Activated CD8-positive, alpha-beta memory T cell treated with anti-CD3 and anti-CD28 coated beads, Interleukin-2, amount 50 U/mL, for 1 hour (primary cell): ENCODE measurements at regions not wholly inside any gene's neighbourhood (a gene's known extent, or its start where the extent isn't known, plus 50 kb on each side); places are given as distances from the start of the nearest gene placed in this dataset.

Experiments used
- DNase-seq: peaks from one replicate; pipeline ENCODE4 v3.0.0-alpha.2; 2020; ENCODE audit errors: extremely low read depth

DNA sequence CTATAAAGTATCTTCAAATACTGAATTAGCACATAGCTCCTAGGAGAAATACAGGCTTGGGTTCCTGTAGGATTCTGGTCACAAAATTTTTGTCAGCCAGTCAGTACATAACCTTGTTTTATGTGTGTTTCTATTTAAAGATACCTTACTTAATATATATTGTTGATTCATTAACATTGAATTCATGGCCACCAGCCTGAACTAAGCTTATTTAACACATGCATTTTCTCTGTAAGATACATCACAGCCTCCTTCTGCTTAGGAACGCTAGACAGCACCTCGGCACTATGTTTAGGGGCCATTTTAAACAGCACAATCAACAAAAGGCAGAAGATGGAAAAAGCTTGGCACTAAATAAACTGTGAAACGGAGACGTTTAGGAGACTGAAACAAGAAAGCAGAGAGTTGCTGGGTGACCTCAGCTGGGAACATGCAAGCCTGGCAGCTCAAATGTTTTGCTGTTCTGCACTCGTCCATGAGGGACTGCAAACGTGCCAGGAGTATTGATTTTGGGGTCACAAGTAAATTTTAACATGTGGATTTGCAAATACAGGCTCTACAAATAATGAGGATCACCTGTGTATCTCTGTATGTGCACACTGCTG lies 432.2 kb upstream of the TPM1 start:
- DNase-seq, result no peak

- DNase-seq, result no peak
Observed at GRCh38 chr15:62611002-62611401, 431.5 kb upstream of the TPM1 start.

GRCh38 chr15:62612183-62612733 lies 430.3 kb upstream of the TPM1 start:
- DNase-seq, result no peak

- no peak for DNase-seq
Observed at GRCh38 chr15:62612771-62613170, 429.8 kb upstream of the TPM1 start.

DNA sequence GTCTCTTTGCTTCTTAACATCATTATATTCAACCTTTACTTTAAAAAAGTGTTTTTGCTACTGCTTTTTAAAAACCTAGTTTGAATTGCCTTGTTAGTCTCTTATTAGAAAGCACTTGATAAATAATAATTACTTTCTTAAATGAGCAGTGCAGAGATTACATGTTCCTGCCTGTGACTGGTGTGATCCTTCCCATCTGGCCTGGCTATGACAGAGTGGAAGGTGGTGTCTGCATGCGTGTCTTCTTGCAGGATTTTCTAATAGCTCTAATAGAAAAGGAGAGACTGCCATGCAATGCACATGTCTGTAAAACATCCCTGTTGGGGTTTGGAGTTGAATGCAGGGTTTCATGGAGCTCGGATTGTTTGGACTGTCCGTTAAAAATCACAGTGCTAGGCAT lies 425.8 kb upstream of the TPM1 start:
- no peak for DNase-seq

- DNase-seq, result no peak
Observed at GRCh38 chr15:62617741-62618140, 424.8 kb upstream of the TPM1 start.

DNA sequence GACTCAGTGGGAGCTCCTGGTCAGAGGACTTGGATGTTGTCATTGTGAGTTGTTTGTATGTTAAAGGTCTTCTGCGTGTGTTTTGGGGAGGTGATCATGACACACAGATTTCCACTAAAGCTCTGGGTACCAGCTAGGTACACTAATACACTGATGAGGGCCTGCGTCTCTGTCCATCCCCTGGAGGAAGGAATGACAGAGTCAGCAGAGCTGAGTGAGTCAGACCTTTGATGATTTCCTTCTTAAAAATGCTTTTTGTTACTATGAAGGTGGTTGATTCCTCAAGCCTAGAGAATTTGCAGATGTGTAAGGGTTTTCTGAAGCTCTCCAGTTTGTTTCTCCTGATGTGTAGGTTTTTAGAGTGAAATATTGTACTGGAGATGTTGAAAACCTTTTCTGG lies 424.1 kb upstream of the TPM1 start:
- DNase-seq, result no peak

DNA sequence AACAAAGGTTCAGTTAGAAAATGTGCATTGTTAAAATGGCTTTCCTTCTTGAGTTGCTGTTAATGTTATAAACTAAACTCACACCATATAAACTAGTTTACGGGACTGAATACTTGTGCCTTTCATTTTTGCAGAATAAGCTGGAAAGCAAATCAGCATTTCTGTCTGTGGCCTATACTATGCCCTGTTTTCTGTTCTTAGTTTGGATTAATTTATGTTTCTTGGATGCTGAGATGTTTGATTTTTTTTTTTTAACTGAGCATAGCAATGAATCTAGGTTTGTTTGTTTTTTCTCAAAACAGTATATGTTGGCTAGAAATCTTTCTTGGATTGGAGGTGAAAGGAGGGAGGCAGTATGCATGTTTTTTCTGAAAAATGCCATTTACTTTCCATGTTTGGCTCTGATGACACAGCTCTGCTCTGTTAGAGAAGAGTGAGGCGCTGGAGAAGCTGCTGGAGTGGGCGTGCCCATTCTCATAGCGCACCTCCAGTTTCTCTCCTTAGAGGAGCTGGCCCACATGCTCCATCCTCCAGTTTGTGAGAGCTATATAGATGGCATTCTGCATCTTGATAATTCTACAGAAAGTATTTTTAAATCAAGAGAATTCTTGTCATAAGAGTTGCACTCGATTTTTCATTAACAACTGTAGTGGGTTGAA lies 423.6 kb upstream of the TPM1 start:
- no peak for DNase-seq

GRCh38 chr15:62619526-62619925 lies 423.0 kb upstream of the TPM1 start:
- DNase-seq, result no peak

DNA sequence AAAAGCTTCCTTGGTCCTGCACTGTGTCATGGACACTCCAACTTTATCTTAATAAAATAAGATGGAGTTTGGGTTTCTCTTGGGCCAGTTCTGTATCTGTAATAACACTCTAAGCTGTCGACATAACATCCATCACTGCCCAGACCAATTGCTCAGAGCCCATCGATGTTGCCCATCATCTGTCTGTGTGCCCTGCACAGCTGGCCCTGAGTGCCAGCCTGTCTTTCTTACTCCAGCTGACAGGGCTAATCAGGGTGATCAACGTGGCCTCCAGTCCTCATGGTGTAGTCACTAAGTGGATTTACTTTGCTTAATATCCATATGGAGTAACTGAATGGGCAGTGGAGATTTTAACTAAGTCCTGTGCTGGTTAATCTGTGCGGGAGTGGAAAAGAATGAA lies 419.8 kb upstream of the TPM1 start:
- no peak for DNase-seq

- DNase-seq, result no peak
Observed at GRCh38 chr15:62624547-62625378, 417.8 kb upstream of the TPM1 start.

- no peak for DNase-seq
Observed at GRCh38 chr15:62625429-62626033, 417.0 kb upstream of the TPM1 start.

DNA sequence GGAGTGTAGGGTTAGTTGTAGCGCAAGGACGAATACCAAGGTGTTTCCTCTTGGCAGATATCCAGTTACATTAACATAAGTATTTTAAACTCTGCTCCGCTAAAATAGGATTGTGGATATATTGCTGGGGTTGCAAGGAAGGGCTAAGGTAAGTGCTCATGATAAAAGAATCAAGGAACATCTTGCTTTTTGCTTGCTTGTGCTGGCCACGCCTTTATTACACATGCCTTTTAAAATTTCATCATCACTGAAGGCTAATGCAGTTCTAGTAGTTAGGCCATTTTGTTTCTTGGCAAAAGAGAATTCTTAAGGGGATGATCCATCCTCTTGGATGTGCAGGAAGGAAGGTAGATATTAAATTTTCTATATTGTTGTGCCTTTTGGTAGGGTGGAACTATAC lies 415.6 kb upstream of the TPM1 start:
- no peak for DNase-seq

- DNase-seq, result no peak
Observed at GRCh38 chr15:62631076-62631724, 411.3 kb upstream of the TPM1 start.

DNA sequence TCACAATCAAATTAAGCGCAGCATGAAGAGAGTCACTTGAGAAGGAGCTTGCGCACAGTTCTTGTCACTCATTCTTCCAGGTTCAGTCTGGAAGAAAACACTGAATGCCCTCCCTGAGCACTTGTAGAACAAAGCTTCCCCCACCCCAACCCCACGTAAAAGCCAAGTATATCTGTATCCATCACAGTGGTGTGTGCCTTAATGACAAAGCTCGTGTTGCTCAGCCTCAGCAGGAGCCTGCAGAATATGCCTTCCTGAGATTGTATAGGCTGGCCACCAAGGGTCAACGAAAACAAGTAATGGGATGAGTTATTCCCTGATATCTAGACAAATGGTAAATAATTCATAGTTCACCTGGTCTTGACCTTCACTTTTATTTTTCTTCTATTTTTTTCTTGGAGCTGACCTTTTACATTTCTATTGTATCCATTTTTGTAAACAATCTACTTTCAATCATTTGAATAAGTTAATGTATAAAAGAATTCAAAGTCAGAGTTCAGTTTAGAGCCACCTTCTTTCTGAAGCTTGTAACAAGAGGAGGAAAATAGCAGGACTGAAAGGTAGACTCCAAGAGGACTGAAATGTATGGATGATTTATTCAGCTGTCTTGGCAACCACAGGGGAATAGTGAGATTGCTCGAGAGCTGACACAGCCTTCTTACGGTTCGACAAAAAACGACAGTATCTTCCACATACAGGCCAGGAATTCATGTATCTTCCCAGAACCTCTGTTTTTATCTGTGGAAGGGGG lies 405.5 kb upstream of the TPM1 start:
- DNase-seq, result no peak

GRCh38 chr15:62637574-62637897 lies 405.0 kb upstream of the TPM1 start:
- DNase-seq, result no peak

DNA sequence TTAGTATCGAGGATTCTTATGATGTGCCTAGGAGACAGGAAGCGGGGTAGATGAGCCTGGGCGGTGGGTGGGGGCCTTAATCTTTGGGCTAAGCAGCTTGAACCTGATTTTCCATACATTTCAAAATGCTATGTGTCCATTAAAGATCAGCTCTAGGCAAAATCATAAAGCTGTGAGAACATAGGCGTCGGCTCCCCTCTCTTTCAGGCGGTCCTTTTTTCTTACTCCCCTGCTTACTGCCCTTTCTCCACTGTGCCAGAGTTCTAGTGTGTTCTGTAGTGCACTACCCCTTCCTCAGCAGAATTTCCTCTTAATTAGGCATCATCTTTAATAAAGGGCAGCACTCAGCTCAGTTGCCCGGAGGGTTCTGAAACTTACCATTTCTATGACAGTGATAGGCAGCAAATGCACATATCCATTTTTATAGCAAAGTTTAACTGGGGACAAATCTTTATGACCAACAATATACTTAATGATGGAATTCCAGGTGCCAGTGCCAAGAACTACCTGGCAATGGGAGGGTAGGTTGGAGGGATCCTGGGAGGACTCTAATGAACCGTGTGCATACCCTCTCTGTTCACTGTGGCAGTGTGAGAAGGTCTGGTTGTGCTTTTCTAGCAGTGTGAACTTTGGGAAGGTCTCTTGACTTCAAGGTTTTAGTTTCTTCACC lies 404.5 kb upstream of the TPM1 start:
- no peak for DNase-seq

GRCh38 chr15:62639432-62639831 lies 403.1 kb upstream of the TPM1 start:
- no peak for DNase-seq

- DNase-seq, result no peak
Observed at GRCh38 chr15:62639906-62640605, 402.5 kb upstream of the TPM1 start.

DNA sequence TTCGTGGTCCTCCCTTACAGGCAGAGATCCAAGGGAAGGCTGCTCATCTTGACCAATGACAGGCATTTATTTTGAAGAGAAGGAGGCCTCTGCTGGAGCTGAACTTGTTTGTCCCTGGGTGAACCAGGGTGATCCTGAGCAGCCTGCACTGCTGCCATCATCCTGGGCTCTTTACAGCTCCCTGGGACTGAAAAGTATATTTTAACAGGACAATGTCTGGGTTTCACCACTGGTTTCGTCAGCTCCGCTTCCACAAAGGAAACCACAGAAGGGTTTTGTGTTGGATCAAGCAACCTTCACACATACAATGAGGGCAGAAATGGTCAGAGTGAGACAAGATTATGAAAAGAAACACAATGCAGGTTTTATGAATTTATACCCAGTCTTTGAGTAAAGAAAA lies 400.7 kb upstream of the TPM1 start:
- DNase-seq, result no peak
